GM12892 (cell line): ENCODE measurements at regions not wholly inside any gene's neighbourhood (a gene's known extent, or its start where the extent isn't known, plus 50 kb on each side); places are given as distances from the start of the nearest gene placed in this dataset.
"Not testable (repeated sequence)": the region's sequence is repeated elsewhere in the genome, so short reads cannot be mapped to it uniquely, and the experiment has no call there.

ENCODE experiments used
- DNase-seq: peaks from one replicate; pipeline ENCODE4 v3.0.0; 2011; ENCODE audit not compliant: insufficient read length
- FAIRE-seq: peaks from 2 replicates; lab custom pipeline; 2011; peaks lifted over from hg19 to GRCh38; lab: Jason Lieb, UNC
- POLR2A ChIP-seq: IDR thresholded peaks from 2 replicates; pipeline ENCODE4 v1.6.1; 2011; ENCODE audit warnings: low read depth, low read length, control low read depth
- POLR2AphosphoS5 ChIP-seq: IDR thresholded peaks from 2 replicates; pipeline ENCODE4 v1.6.1; 2011; ENCODE audit warnings: low read depth, low read length, control low read depth
- TAF1 ChIP-seq: IDR thresholded peaks from 2 replicates; pipeline ENCODE4 v1.6.1; 2011; ENCODE audit warnings: low read depth, mild to moderate bottlenecking, control low read depth, low read length, borderline replicate concordance

GRCh38 chr6:51099201-51099600 is 280.5 kb downstream of the TFAP2B start:
- no peak for DNase-seq
- TF ChIP-seq TAF1 (no peak), POLR2A (no peak), POLR2AphosphoS5 (no peak)
- no peak for FAIRE-seq

DNA sequence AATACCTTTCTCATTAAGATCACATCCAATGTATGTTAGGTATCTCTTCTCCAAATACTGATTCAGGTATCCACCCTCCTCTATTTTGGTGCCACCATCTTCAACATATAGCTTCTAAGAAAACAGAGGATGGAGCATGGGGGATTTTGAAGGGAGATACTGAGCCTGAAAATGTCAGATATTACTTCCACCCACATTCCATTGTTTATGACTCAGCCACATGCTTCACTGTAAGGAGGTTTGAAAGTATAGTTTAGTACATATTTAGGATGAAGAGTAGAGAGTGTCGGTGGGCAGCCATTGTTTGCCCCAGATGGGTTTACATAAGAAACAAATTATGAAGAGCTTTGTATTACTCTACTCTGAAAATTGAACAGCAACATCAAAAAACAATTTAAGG is 286.7 kb downstream of the TFAP2B start:
- TF ChIP-seq POLR2A (no peak), TAF1 (no peak), POLR2AphosphoS5 (no peak)
- FAIRE-seq (no peak), DNase-seq (no peak)

DNA sequence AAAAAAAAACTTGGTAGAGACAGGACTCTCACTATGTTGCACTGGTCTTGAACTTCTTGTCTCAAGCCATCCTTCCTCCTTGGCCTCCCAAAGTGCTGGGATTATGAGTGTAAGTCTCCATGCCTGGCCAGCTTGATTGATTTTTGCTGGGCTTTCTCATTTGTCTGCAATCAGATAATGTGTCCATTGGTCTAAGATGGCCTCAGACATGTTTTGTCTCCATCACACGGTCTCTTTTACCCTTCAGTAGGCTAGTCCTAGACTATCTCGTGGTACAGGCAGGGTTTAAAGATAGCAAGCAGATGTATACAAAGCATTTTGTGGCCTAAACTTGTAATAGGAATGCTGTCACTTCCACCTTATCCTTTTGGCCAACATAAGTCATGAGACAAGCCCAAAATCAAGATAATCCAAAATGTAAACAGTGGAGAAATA is 289.1 kb downstream of the TFAP2B start:
- DNase-seq (no peak), FAIRE-seq (no peak)
- TF ChIP-seq POLR2A (no peak), TAF1 (no peak), POLR2AphosphoS5 (no peak)

DNA sequence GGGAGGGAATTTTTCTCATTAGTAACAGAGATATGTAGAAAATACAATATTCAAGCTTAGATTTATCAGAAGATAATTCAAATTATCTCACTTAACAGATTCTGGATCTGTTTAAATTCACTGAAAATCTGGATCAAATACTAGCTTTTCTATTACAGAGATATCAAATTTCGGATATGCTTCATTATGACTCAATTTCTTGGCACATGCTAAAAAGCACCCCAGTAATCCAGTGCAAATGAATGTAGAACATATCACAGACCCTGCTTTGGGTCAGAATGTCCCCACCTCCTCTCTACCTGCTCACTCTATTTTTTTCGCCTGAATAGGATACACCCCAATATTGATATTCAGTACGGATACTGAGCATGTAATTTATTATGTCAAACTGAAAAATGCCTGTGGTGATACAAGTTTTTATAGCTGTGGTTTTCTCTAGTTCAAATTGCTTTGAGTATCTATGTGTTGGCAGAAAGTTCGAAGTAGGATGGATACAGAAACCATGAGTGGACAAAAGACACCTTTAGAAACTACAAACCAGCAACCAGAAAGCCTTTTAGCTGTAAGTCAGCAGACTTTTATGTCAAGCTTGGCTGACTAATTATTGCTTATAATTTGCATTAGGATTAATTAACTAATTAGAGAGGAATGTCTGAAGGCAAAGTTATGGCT is 290.0 kb downstream of the TFAP2B start:
- FAIRE-seq (no peak), DNase-seq (no peak)
- TF ChIP-seq POLR2A: no peak
- TF ChIP-seq POLR2AphosphoS5: no peak

- DNase-seq: no peak
- TF ChIP-seq POLR2A (no peak), TAF1 (no peak), POLR2AphosphoS5 (no peak)
- FAIRE-seq: no peak
Observed at GRCh38 chr6:51112731-51113130, 294.1 kb downstream of the TFAP2B start.

DNA sequence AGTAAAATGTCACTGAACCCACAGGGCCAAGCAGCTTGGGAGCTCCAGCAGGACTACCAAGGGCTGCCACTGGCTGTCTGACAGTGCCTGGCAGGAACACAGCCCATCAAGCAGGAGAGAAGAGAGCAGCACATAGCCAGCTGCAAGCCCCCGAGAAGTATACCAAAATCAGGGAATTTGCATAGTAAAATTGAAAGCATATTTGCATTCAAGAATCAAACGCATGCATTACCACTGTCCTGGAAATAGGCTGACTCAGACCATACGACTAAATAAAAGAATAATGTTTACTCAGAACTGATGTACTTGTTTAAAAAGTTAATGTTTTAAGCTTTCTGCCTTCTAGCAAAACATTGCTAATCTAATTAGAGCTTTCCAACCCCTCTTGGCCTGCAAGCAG is 298.1 kb downstream of the TFAP2B start:
- no peak for TF ChIP-seq POLR2AphosphoS5
- no peak for TF ChIP-seq TAF1
- TF ChIP-seq POLR2A: no peak
- FAIRE-seq: no peak
- DNase-seq: no peak

DNA sequence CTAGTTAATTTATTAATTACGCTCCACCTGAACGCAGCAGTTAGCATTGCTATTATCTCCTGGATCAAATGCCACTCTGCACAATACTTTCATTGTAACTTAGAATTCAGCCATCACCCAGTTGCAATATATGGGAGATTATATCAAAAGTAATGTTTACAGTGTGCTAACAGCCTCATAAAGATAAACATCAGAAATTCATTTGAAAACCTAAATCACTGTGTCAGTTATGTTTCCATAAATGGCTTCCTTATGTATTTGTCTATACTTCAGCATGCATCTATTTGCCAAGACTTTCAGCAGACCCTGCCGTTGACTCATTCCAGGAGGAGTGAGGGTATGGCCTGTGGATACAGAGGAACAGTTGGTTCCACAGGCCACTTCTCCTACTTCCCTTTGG is 300.1 kb downstream of the TFAP2B start:
- DNase-seq: no peak
- FAIRE-seq: no peak
- TF ChIP-seq TAF1 (no peak), POLR2A (no peak), POLR2AphosphoS5 (no peak)

DNA sequence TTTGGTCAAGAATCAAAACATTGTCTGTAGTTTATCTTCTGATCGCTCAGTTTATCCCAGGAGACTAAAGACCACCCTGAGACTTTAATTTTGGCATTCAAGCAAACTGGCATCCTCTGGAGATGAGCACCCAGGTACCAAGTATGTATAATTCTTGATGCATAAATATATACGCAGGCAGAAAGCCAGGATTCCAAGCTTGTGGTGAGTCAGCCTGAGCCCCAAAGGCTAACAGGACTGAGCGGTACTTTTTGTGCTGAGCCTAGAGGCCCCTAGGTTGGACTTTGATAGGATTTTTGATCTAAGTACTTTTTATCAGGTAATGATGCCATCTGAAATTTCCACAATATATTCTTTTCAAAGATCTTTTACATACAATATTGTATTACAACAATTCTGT is 301.3 kb downstream of the TFAP2B start:
- no peak for DNase-seq
- FAIRE-seq: no peak
- no peak for TF ChIP-seq TAF1
- TF ChIP-seq POLR2A: no peak
- TF ChIP-seq POLR2AphosphoS5: no peak

DNA sequence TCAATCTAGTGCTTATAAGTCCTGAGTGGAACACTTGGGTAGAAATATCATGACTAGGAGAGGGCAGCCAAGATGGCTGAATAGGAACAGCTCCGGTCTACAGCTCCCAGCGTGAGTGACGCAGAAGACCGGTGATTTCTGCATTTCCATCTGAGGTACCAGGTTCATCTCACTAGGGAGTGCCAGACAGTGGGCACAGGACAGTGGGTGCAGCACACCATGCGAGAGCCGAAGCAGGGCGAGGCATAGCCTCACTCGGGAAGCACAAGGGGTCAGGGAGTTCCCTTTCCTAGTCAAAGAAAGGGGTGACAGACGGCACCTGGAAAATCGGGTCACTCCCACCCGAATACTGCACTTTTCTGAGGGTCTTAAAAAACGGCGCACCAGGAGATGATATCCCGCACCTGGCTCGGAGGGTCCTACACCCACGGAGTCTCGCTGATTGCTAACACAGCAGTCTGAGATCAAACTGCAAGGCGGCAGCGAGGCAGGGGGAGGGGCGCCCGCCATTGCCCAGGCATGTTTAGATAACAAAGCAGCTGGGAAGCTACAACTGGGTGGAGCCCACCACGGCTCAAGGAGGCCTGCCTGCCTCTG is 302.8 kb downstream of the TFAP2B start:
- not testable (repeated sequence) for FAIRE-seq, DNase-seq

- no peak for FAIRE-seq
- no peak for TF ChIP-seq POLR2A
- no peak for TF ChIP-seq POLR2AphosphoS5
- no peak for TF ChIP-seq TAF1
Observed at GRCh38 chr6:51129043-51129442, 310.4 kb downstream of the TFAP2B start.

DNA sequence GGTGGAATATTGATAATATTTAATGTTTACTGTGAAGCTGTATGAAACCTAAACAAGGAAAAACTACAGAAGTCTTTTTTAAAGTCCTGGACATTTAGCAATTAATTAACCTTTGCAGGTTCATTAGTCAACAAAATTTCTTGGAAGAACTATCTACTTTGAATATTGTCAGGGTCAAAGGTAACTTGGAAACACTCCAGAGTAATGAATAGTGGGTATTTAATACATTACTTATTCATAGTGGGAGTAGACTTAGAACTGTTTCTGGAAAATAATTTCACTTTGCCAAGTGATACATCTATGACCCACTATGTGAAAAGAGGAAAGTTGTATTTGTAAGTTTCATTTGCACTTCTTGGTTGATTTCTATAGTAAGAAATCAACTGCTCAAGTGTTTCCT is 319.1 kb downstream of the TFAP2B start:
- FAIRE-seq: no peak
- no peak for DNase-seq
- TF ChIP-seq POLR2AphosphoS5: no peak
- no peak for TF ChIP-seq TAF1
- no peak for TF ChIP-seq POLR2A

More at GRCh38 chr6:51129043-51129442, 310.4 kb downstream of the TFAP2B start:
- no peak for DNase-seq

GRCh38 chr6:51139950-51140385 is 321.3 kb downstream of the TFAP2B start:
- no peak for DNase-seq
- FAIRE-seq: no peak
- TF ChIP-seq POLR2A (no peak), TAF1 (no peak), POLR2AphosphoS5 (no peak)

DNA sequence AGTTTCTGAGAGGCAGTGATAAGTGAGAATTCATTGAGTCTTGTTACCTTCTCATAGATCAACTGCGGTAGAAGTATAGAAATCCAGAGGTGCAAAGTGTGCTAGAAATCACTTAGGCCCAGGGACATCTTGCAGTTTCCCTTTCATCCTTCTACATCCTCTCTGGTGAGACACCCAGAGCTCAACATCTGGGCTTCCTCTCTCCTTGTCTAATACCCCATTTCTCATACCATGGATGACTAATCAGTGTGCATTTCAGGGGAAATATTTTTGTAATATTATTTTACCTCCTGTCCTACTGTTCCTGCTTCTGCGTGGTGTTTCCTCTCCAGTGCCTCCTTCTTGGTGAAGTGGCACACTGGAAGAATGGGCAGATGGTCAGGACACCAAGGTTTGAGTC is 322.4 kb downstream of the TFAP2B start:
- no peak for TF ChIP-seq POLR2A
- no peak for TF ChIP-seq TAF1
- TF ChIP-seq POLR2AphosphoS5: no peak
- DNase-seq (no peak), FAIRE-seq (no peak)
